HEK293T (cell line): ENCODE measurements at regions not wholly inside any gene's neighbourhood (a gene's known extent, or its start where the extent isn't known, plus 50 kb on each side); places are given as distances from the start of the nearest gene placed in this dataset.

Experiments
- ELF4 ChIP-seq: fragments of 450-650 bp; IDR thresholded peaks from 2 replicates; pipeline ENCODE4 v1.6.1; 2017; ENCODE audit warnings: antibody characterized with exemption
- L3MBTL2 ChIP-seq: fragments of 450-650 bp; conservative IDR thresholded peaks from 2 replicates; pipeline ENCODE4 v1.6.1; 2016; ENCODE audit warnings: mild to moderate bottlenecking
- LEF1 ChIP-seq: fragments of 450-650 bp; IDR thresholded peaks from 2 replicates; pipeline ENCODE4 v1.6.1; 2017; ENCODE audit warnings: mild to moderate bottlenecking, borderline replicate concordance
- NFRKB ChIP-seq: fragments of 450-650 bp; IDR thresholded peaks from 2 replicates; pipeline ENCODE4 v1.6.1; 2016; ENCODE audit warnings: mild to moderate bottlenecking, moderate library complexity
- SUZ12 ChIP-seq: fragments of 450-650 bp; IDR thresholded peaks from 2 replicates; pipeline ENCODE4 v1.6.1; 2016; ENCODE audit warnings: mild to moderate bottlenecking

DNA sequence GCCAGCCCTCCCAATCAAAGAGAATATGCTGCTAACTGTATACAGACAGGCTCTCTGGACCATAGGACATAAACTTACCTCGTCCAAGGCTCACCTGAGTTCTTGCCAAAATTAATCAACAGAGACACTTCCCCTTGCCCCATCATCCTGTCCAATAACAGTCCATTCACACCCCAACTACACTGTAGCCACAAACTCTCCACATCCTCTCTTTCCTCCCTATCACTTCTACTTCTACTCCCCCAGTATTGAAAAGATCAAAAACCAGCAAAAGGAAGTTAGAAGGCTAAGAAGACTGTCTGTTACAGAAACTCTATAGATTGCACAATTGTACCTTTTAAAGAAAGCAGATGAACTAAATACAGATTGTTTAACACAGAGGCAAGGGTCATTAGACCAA lies 133.5 kb upstream of the STT3B start:
- TF ChIP-seq LEF1 (no peak), NFRKB (no peak), L3MBTL2 (no peak), SUZ12 (no peak), ELF4 (no peak)
